Ishikawa (cell line): ENCODE measurements at regions not wholly inside any gene's neighbourhood (a gene's known extent, or its start where the extent isn't known, plus 50 kb on each side); places are given as distances from the start of the nearest gene placed in this dataset.

Experiments
- CEBPB ChIP-seq: IDR thresholded peaks from 2 replicates; pipeline ENCODE4 v1.6.1; 2012
- CREB1 ChIP-seq: IDR thresholded peaks from 2 replicates; pipeline ENCODE4 v1.6.1; 2012; ENCODE audit warnings: low read depth
- EGR1 ChIP-seq: IDR thresholded peaks from 2 replicates; pipeline ENCODE4 v1.6.1; 2012
- EP300 ChIP-seq: IDR thresholded peaks from 2 replicates; pipeline ENCODE4 v1.6.1; 2012; ENCODE audit warnings: borderline replicate concordance
- FOXM1 ChIP-seq: IDR thresholded peaks from 2 replicates; pipeline ENCODE4 v1.6.1; 2012; ENCODE audit warnings: low read depth, borderline replicate concordance
- NFIC ChIP-seq: IDR thresholded peaks from 2 replicates; pipeline ENCODE4 v1.6.1; 2012
- RAD21 ChIP-seq: IDR thresholded peaks from 2 replicates; pipeline ENCODE4 v1.6.1; 2012; ENCODE audit warnings: low read depth
- TAF1 ChIP-seq: IDR thresholded peaks from 2 replicates; pipeline ENCODE4 v1.6.1; 2012; ENCODE audit warnings: low read depth, mild to moderate bottlenecking
- TCF12 ChIP-seq: IDR thresholded peaks from 2 replicates; pipeline ENCODE4 v1.6.1; 2012; ENCODE audit warnings: low read depth
- TEAD4 ChIP-seq: IDR thresholded peaks from 2 replicates; pipeline ENCODE4 v1.6.1; 2012
- YY1 ChIP-seq: IDR thresholded peaks from 2 replicates; pipeline ENCODE4 v1.6.1; 2012; ENCODE audit warnings: low read depth
- ZBTB7A ChIP-seq: IDR thresholded peaks from 2 replicates; pipeline ENCODE4 v1.6.1; 2012; ENCODE audit warnings: low read depth
- TF ChIP-seq, protein P1 (sequence below): IDR thresholded peaks from 2 replicates; pipeline ENCODE4 v1.6.1; 2012; ENCODE audit warnings: low read depth, mild to moderate bottlenecking
- TF ChIP-seq, protein P2 (sequence below): IDR thresholded peaks from 2 replicates; pipeline ENCODE4 v1.6.1; 2012
- TF ChIP-seq, protein P3 (sequence below): IDR thresholded peaks from 2 replicates; pipeline ENCODE4 v1.6.1; 2012

DNA sequence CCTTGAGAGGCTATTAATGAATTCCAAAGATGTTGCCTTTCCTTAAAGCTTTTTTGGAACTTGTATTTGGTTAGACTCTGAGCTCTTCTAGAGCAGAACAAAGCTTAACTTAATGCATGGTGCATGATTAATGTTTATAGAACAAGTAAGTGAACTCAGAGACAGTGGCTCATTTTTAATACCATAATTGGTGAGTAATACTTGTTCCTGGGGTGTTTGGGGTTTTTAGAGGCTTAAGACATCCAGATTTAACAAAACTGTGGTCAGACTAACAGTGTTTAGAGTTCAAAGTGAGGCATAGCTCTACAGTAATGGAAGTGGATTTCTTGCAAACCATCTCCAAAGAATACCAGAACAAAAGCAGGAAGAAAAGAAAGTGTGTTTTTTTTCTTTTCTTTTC lies 73.7 kb upstream of the CTSC start:
- TF ChIP-seq EGR1 (no peak), CREB1 (no peak), RAD21 (no peak), TEAD4 (no peak), ZBTB7A (no peak), FOXM1 (no peak)
- TF ChIP-seq, protein P1, sequence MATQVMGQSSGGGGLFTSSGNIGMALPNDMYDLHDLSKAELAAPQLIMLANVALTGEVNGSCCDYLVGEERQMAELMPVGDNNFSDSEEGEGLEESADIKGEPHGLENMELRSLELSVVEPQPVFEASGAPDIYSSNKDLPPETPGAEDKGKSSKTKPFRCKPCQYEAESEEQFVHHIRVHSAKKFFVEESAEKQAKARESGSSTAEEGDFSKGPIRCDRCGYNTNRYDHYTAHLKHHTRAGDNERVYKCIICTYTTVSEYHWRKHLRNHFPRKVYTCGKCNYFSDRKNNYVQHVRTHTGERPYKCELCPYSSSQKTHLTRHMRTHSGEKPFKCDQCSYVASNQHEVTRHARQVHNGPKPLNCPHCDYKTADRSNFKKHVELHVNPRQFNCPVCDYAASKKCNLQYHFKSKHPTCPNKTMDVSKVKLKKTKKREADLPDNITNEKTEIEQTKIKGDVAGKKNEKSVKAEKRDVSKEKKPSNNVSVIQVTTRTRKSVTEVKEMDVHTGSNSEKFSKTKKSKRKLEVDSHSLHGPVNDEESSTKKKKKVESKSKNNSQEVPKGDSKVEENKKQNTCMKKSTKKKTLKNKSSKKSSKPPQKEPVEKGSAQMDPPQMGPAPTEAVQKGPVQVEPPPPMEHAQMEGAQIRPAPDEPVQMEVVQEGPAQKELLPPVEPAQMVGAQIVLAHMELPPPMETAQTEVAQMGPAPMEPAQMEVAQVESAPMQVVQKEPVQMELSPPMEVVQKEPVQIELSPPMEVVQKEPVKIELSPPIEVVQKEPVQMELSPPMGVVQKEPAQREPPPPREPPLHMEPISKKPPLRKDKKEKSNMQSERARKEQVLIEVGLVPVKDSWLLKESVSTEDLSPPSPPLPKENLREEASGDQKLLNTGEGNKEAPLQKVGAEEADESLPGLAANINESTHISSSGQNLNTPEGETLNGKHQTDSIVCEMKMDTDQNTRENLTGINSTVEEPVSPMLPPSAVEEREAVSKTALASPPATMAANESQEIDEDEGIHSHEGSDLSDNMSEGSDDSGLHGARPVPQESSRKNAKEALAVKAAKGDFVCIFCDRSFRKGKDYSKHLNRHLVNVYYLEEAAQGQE, result no peak
- TF ChIP-seq, protein P2, sequence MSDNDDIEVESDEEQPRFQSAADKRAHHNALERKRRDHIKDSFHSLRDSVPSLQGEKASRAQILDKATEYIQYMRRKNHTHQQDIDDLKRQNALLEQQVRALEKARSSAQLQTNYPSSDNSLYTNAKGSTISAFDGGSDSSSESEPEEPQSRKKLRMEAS, result no peak
- TF ChIP-seq, protein P3, sequence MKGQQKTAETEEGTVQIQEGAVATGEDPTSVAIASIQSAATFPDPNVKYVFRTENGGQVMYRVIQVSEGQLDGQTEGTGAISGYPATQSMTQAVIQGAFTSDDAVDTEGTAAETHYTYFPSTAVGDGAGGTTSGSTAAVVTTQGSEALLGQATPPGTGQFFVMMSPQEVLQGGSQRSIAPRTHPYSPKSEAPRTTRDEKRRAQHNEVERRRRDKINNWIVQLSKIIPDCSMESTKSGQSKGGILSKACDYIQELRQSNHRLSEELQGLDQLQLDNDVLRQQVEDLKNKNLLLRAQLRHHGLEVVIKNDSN, result no peak

DNA sequence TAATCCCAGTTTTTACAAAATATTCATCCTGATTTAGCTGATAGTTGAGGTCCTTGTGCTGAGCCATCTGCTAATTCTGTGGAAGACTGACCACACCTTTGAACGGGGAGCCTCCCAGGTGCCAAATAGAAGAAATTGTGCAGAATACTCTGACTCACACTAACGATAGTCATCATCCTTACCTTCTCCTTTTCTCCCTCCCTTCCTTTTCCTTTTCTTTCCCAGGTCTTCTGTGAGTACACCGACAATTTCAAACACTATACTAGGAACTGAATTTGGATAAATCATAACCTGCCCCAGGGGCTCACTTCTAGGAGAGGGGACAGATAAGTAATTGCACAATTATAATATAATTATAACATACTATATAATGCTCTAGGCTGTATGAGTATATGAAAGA lies 73.1 kb upstream of the CTSC start:
- TF ChIP-seq EP300 (no peak), RAD21 (no peak), TEAD4 (no peak), TCF12 (no peak), TAF1 (no peak), EGR1 (no peak), YY1 (no peak), NFIC (no peak)
- TF ChIP-seq, protein P3, result no peak

DNA sequence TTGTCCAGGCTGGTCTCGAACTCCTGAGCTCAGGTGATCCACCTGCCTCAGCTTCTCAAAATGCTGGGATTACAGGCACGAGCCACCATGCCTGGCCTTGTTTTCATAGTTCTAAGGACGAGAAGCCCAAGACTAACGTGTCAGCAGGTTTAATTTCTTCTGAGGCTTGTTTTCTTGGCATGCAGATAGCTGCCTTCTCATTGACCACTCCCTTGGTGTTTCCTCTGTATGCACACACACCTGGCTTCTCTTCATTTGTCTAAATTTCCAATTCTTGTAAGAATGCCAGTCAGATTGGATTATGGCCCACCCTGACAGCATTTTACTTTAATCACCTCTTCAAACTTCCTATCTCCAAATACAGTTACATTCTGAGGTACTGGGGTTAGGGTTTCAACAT lies 72.5 kb upstream of the CTSC start:
- TF ChIP-seq RAD21 (no peak), TAF1 (no peak)
- TF ChIP-seq, protein P2, result no peak

DNA sequence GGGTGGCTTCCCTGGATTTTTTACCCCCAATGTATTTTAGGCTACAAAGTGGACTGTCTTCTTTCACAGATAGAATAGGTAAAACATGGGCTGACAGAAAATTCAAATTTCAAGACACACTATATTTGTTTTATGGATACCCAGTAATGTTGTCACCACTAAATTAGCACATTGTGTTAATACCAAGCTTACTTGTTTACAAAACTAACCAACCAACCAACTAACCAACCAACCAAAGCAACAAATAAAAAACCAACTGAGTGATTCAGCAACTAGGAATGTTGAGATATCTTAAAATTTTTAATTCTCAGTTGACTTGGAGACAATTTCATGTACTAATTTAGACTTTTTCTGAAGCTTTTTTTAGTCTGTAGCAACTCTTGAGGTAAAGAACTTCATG lies 69.3 kb upstream of the CTSC start:
- TF ChIP-seq TCF12, result no peak
- no peak for TF ChIP-seq NFIC
- TF ChIP-seq CEBPB, result no peak
- TF ChIP-seq, protein P3, result no peak
- TF ChIP-seq EGR1, result no peak

DNA sequence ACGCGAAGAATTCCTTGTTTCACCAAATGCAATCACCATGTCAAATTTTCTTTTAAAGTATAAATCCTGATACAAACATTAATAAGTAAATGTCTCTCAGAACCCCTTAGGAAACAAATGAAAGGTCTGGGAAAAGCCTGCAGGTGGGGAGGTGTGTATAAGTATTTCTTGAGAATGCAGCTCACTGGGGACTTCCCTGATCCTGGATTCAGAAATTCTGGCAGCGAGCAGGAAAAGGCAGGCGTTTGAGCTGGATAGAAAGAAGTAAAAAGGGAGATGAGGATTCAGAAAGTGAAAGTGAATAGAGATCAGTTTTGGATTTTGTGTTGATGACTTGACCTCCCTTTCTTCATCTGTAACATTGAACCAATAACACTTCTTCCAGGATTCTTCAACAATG lies 68.3 kb upstream of the CTSC start:
- TF ChIP-seq RAD21, result no peak
- TF ChIP-seq EP300, result no peak
- TF ChIP-seq ZBTB7A, result no peak
- TF ChIP-seq FOXM1, result no peak
- TF ChIP-seq TAF1, result no peak
- TF ChIP-seq CREB1, result no peak
- TF ChIP-seq, protein P3, result no peak
- TF ChIP-seq CEBPB, result no peak
- no peak for TF ChIP-seq NFIC
- TF ChIP-seq YY1, result no peak
- no peak for TF ChIP-seq TCF12
- TF ChIP-seq, protein P2, result no peak
- no peak for TF ChIP-seq EGR1
- no peak for TF ChIP-seq TEAD4
- TF ChIP-seq, protein P1, result no peak
